AG09309 (cell line): ENCODE measurements at regions not wholly inside any gene's neighbourhood (a gene's known extent, or its start where the extent isn't known, plus 50 kb on each side); places are given as distances from the start of the nearest gene placed in this dataset.

Source experiments
- DNase-seq: peaks from one replicate; pipeline ENCODE4 v3.0.0-alpha.2; 2010; ENCODE audit warnings: low read depth
- H3K4me3 ChIP-seq: 2 replicates; pipeline ENCODE4 v1.5.1; 2011; ENCODE audit warnings: mild to moderate bottlenecking, low read depth, low read length, moderate library complexity; ENCODE audit not compliant: control insufficient read depth
- TF ChIP-seq, protein P1 (sequence below): IDR thresholded peaks from 2 replicates; pipeline ENCODE4 v1.5.1; 2011; ENCODE audit warnings: mild to moderate bottlenecking, low read depth, low read length, inconsistent platforms; ENCODE audit not compliant: insufficient read depth, control insufficient read depth; ENCODE audit errors: missing control alignments

GRCh38 chr10:55200020-55200419, 399.0 kb upstream of the PCDH15 start:
- H3K4me3 ChIP-seq: no peak overlapping the region
- no peak for DNase-seq
- TF ChIP-seq, protein P1, sequence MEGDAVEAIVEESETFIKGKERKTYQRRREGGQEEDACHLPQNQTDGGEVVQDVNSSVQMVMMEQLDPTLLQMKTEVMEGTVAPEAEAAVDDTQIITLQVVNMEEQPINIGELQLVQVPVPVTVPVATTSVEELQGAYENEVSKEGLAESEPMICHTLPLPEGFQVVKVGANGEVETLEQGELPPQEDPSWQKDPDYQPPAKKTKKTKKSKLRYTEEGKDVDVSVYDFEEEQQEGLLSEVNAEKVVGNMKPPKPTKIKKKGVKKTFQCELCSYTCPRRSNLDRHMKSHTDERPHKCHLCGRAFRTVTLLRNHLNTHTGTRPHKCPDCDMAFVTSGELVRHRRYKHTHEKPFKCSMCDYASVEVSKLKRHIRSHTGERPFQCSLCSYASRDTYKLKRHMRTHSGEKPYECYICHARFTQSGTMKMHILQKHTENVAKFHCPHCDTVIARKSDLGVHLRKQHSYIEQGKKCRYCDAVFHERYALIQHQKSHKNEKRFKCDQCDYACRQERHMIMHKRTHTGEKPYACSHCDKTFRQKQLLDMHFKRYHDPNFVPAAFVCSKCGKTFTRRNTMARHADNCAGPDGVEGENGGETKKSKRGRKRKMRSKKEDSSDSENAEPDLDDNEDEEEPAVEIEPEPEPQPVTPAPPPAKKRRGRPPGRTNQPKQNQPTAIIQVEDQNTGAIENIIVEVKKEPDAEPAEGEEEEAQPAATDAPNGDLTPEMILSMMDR: no peak

DNA sequence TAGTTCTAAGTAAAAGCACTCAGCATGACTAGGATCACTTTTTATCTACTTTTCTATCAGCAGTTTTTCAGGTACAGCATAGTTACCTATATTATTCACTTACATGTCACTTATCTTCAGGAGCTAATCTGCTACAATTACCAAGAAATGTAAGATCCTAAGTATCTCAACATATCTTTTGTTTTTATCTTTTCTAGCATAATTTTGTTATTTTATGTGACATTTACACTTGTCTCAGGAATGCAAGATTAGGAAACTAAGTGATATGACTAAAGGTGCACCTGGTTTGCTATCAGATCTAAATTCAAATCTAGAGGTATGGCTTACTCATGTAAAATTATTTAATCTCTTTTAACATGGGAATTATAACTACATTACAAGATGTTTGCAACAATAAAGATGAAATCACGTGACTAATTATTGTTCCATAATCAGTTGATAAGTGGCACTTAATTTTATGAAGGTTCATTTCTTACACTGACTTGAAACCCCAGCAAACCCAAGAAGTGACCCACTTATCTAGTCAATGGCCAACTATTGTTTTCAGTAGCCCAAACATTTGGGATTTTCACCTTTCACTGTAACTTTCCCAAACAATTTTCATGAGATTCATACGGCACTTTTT, 390.3 kb upstream of the PCDH15 start:
- no peak overlapping the region for H3K4me3 ChIP-seq
- DNase-seq: no peak
- TF ChIP-seq, protein P1: no peak

DNA sequence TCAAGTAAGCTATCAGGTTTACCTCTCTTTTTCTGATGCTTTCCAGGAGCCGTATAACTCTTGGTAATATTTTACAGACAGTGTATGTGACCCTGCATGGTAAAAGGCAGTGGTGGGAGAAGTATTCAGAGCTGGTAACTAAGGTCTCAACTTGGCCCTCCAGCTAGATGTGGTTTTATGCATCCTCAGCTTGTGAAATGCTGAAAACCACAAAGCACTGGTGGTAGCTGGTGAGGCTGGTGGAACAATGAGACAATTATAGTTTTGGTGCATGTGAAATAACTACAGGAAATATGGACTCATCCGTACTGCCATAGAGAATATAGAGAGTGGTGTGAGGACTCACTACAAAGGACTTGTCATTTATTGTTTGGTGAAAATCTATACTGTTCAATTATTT, 383.0 kb upstream of the PCDH15 start:
- DNase-seq: no peak
- TF ChIP-seq, protein P1: no peak
- H3K4me3 ChIP-seq: no peak overlapping the region

- TF ChIP-seq, protein P1: no peak
- no peak overlapping the region for H3K4me3 ChIP-seq
- no peak for DNase-seq
Measured at GRCh38 chr10:55180357-55180756, 379.3 kb upstream of the PCDH15 start.

DNA sequence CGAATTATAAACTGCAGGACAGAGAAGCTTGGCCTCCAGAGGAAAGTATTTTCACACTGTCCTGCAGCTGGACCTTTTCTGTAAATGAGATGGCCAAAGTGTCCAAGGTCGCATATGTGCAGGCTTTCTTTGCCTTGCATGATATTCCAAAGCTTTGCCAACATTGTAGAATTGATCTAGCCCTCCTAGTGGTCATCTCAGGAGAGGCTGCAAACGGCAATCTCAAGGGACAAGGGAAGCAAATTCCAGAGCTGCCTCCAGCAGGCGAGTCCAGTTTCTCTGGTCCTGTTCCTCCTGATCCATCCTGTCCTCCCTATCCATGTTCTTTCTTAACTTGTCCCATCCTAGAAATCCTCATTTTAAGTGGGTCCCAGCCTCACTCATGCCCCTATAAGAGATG, 373.4 kb upstream of the PCDH15 start:
- H3K4me3 ChIP-seq: no peak overlapping the region
- TF ChIP-seq, protein P1: no peak
- no peak for DNase-seq

DNA sequence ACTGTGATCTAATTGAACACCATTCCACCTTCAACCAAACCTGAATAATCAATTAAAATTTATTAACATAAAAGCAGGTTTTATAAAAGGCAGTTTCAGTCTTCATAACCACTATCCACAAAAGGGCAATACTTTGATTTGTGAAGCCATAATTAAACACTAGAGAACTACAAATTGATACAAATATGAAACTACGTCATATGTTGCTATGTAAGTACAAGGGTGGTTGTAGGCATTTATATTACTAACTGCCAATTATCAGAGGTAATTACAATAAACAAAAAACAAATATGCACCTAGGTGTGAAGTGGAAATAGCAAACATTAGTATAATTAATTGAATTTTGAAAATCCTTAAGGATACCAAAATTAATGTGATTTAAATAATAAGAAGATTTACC, 368.5 kb upstream of the PCDH15 start:
- DNase-seq: no peak
- TF ChIP-seq, protein P1: no peak
- H3K4me3 ChIP-seq: no peak overlapping the region

- TF ChIP-seq, protein P1: no peak
- no peak for DNase-seq
- H3K4me3 ChIP-seq: no peak overlapping the region
Measured at GRCh38 chr10:55168343-55168742, 367.3 kb upstream of the PCDH15 start.
